SU-DHL-6 (cell line): ENCODE measurements at regions not wholly inside any gene's neighbourhood (a gene's known extent, or its start where the extent isn't known, plus 50 kb on each side); places are given as distances from the start of the nearest gene placed in this dataset.

Source experiments
- H2AFZ ChIP-seq: fragments of 200-600 bp; sonication (generic); 2 replicates; pipeline ENCODE4 v1.6.1; 2014; ENCODE audit warnings: low read depth, mild to moderate bottlenecking, moderate library complexity, mixed read lengths, antibody characterized with exemption, low read length; ENCODE audit not compliant: severe bottlenecking
- H3F3A ChIP-seq: fragments of 200-600 bp; shearing (Covaris generic); 2 replicates; pipeline ENCODE4 v1.6.0; 2016; ENCODE audit warnings: antibody characterized with exemption, mild to moderate bottlenecking; ENCODE audit not compliant: insufficient read depth
- H3K27ac ChIP-seq: fragments of 200-600 bp; sonication (generic); 2 replicates; pipeline ENCODE4 v1.5.1; 2016; ENCODE audit warnings: low read depth, mild to moderate bottlenecking, low read length, moderate library complexity, mixed read lengths
- H3K27me3 ChIP-seq: fragments of 200-600 bp; sonication (generic), shearing (Covaris generic); 2 replicates; pipeline ENCODE4 v1.6.0; 2014; ENCODE audit warnings: mild to moderate bottlenecking, low read length
- H3K36me3 ChIP-seq: fragments of 200-600 bp; sonication (generic); 2 replicates; pipeline ENCODE4 v1.6.1; 2014; ENCODE audit warnings: mild to moderate bottlenecking, low read length, mixed read lengths
- H3K4me2 ChIP-seq: fragments of 300-600, 200-600 bp; shearing (Covaris generic), sonication (generic); 2 replicates; pipeline ENCODE4 v1.6.0; 2014; ENCODE audit warnings: low read length, low read depth, mild to moderate bottlenecking; ENCODE audit not compliant: poor library complexity, severe bottlenecking
- H3K4me3 ChIP-seq: fragments of 200-600 bp; sonication (generic); 2 replicates; pipeline ENCODE4 v1.5.1; 2014; ENCODE audit warnings: antibody characterized with exemption, low read length, mild to moderate bottlenecking, mixed read lengths; ENCODE audit not compliant: insufficient read depth, poor library complexity, severe bottlenecking
- H3K79me2 ChIP-seq: fragments of 200-600 bp; sonication (generic); 2 replicates; pipeline ENCODE4 v1.6.1; 2014; ENCODE audit warnings: mild to moderate bottlenecking, low read length, moderate library complexity; ENCODE audit not compliant: insufficient read depth
- H3K9ac ChIP-seq: fragments of 200-600 bp; sonication (generic); 2 replicates; pipeline ENCODE4 v1.7.0; 2014; ENCODE audit warnings: mild to moderate bottlenecking, low read length
- H3K9me2 ChIP-seq: fragments of 200-600 bp; sonication (generic); replicated peaks from 2 replicates; pipeline ENCODE4 v1.6.1; 2014; ENCODE audit warnings: low read length; ENCODE audit not compliant: insufficient read depth
- H3K9me3 ChIP-seq: fragments of 200-600 bp; sonication (generic); 2 replicates; pipeline ENCODE4 v1.6.1; 2014; ENCODE audit warnings: low read length, mixed read lengths; ENCODE audit not compliant: insufficient read depth
- H4K20me1 ChIP-seq: fragments of 200-600 bp; sonication (generic); 2 replicates; pipeline ENCODE4 v1.6.1; 2014; ENCODE audit warnings: low read depth, mild to moderate bottlenecking, antibody characterized with exemption, low read length, moderate library complexity, mixed read lengths
- EZH2phosphoT487 ChIP-seq: fragments of 200-600 bp; sonication (generic), shearing (Covaris generic); conservative IDR thresholded peaks from 2 replicates; pipeline ENCODE4 v1.6.1; 2018; ENCODE audit warnings: mild to moderate bottlenecking, antibody characterized with exemption, low read length, moderate library complexity, mixed read lengths
- TF ChIP-seq, protein P1 (sequence below): fragments of 200-600 bp; sonication (generic); IDR thresholded peaks from one replicate; pipeline ENCODE4 v1.5.1; 2017; ENCODE audit warnings: antibody characterized with exemption, mild to moderate bottlenecking, low read length, moderate library complexity; ENCODE audit not compliant: insufficient read depth, poor library complexity, severe bottlenecking

DNA sequence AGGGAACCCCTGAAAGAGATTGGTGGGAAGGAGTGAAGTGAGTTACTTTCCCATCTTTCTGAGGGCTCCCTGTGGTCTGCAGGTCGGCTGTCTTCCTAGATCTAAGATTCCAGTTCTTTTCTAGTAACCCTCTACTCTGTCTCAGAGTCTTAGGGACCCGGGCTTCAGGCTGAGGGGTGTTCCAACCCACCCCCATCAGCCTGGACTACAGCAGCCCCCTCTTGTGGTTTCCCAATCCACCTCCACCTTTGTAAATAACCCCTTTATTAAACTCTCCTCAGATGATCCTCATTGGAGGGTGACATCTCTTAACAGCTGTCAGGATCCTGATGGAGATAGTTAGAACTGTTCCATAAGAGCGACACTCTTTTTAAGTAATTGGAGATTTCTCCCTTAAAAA, 300.4 kb downstream of the LRFN2 start:
- Histone ChIP-seq H4K20me1 (no peaks in the 10 kb centered on the region), H3K79me2 (no peaks in the 10 kb centered on the region), H3K9me2 (no peaks in the 10 kb centered on the region), H3K9ac (no peak overlapping the region), H3K4me3 (no peak overlapping the region), H3K9me3 (no peaks in the 10 kb centered on the region), H3K36me3 (no peaks in the 10 kb centered on the region), H3K27ac (no peak overlapping the region), H3K27me3 (no peaks in the 10 kb centered on the region), H3F3A (no peaks in the 10 kb centered on the region), H3K4me2 (no peak overlapping the region), H2AFZ (no peak overlapping the region)
- TF ChIP-seq, protein P1, sequence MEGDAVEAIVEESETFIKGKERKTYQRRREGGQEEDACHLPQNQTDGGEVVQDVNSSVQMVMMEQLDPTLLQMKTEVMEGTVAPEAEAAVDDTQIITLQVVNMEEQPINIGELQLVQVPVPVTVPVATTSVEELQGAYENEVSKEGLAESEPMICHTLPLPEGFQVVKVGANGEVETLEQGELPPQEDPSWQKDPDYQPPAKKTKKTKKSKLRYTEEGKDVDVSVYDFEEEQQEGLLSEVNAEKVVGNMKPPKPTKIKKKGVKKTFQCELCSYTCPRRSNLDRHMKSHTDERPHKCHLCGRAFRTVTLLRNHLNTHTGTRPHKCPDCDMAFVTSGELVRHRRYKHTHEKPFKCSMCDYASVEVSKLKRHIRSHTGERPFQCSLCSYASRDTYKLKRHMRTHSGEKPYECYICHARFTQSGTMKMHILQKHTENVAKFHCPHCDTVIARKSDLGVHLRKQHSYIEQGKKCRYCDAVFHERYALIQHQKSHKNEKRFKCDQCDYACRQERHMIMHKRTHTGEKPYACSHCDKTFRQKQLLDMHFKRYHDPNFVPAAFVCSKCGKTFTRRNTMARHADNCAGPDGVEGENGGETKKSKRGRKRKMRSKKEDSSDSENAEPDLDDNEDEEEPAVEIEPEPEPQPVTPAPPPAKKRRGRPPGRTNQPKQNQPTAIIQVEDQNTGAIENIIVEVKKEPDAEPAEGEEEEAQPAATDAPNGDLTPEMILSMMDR, result no peak
- TF ChIP-seq EZH2phosphoT487, result no peak

DNA sequence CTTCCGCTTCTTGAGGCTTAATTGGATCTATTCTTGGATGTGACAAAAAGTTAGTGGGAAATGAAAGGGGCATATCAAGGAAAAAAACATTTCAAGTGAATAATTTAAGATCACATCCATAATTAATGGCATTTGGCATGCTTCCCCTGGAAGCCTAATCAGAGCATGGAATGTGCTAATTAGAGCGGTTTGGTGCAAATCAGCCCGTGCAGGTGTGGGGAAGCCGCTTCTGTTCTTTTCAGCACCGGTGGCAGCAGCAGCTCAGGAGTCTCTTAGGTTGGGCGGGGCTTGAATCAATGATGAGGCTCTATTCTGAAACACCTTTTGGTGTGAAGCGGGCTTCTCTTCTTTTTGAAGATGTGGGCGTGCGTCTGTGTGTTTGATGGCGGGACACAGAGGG, 301.2 kb downstream of the LRFN2 start:
- Histone ChIP-seq H3K9me2 (no peaks in the 10 kb centered on the region), H3K27me3 (no peaks in the 10 kb centered on the region), H3K36me3 (no peaks in the 10 kb centered on the region), H2AFZ (no peak overlapping the region), H3F3A (no peaks in the 10 kb centered on the region), H3K4me2 (no peak overlapping the region), H4K20me1 (no peaks in the 10 kb centered on the region), H3K27ac (no peak overlapping the region), H3K9ac (no peak overlapping the region), H3K79me2 (no peaks in the 10 kb centered on the region), H3K9me3 (no peaks in the 10 kb centered on the region), H3K4me3 (no peak overlapping the region)
- TF ChIP-seq, protein P1, result no peak
- no peak for TF ChIP-seq EZH2phosphoT487

DNA sequence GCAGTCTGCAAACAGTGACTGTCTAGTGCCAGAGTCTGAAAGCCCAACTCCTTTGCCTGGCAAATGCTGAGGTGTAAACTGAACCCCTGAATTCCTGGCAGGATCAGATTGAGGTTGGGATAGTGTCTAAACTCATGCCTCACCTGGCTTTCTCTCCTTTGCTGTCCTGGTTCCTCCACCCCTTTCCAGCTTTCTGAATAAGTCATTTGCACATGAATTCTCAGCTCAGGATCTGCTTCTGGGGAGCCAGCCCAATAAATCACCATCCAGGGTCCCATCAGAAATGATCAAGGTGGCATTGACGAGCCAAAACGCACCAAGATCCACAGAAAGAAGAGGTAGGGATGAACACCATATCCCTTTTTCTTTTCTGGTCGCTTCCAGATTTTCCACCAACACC, 301.6 kb downstream of the LRFN2 start:
- Histone ChIP-seq H3F3A (no peaks in the 10 kb centered on the region), H3K9me2 (no peaks in the 10 kb centered on the region), H2AFZ (no peak overlapping the region), H3K4me3 (no peak overlapping the region), H3K27me3 (no peaks in the 10 kb centered on the region), H3K27ac (no peak overlapping the region), H4K20me1 (no peaks in the 10 kb centered on the region), H3K4me2 (no peak overlapping the region), H3K36me3 (no peaks in the 10 kb centered on the region), H3K9ac (no peak overlapping the region), H3K79me2 (no peaks in the 10 kb centered on the region), H3K9me3 (no peaks in the 10 kb centered on the region)
- TF ChIP-seq, protein P1, result no peak
- no peak for TF ChIP-seq EZH2phosphoT487

DNA sequence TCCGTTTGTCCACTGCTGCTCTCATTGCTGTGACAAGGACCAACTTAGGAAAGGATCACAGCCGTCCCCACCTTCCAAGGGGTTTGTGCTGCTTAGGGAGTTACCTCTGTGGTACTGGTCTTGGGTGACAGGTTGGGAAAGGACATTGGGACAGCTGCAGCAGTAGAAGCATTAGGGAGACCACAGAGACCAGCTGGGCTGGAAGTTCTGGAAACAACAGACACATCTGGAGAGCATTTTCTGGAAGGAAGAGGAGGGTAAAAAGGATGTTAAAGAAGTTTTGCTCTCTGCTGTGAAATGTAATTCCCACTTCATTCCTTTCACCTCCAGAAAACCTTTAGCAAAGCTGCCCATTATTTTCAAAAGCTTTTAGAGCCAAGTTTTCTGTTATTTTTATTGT, 304.2 kb downstream of the LRFN2 start:
- H3K4me3 ChIP-seq, result no peak overlapping the region
- no peak overlapping the region for H3K9ac ChIP-seq
- H2AFZ ChIP-seq, result no peak overlapping the region
- TF ChIP-seq EZH2phosphoT487, result no peak
- TF ChIP-seq, protein P1, result no peak
- no peaks in the 10 kb centered on the region for H3K27me3 ChIP-seq
- H3K36me3 ChIP-seq, result no peaks in the 10 kb centered on the region
- no peaks in the 10 kb centered on the region for H3K9me3 ChIP-seq
- no peaks in the 10 kb centered on the region for H3F3A ChIP-seq
- H3K9me2 ChIP-seq, result no peaks in the 10 kb centered on the region
- H3K79me2 ChIP-seq, result no peaks in the 10 kb centered on the region
- H3K27ac ChIP-seq, result no peak overlapping the region
- H3K4me2 ChIP-seq, result no peak overlapping the region
- H4K20me1 ChIP-seq, result no peaks in the 10 kb centered on the region
